Activated naive CD4-positive, alpha-beta T cell treated with anti-CD3 and anti-CD28 coated beads, Interleukin-2, amount 50 U/mL, for 24 hours (primary cell): ENCODE measurements at regions not wholly inside any gene's neighbourhood (a gene's known extent, or its start where the extent isn't known, plus 50 kb on each side); places are given as distances from the start of the nearest gene placed in this dataset.

Experiments used
- H3K27ac Mint-ChIP-seq: one replicate; pipeline ENCODE4 v1.8.0; 2021; ENCODE audit warnings: mild to moderate bottlenecking, mixed read lengths
- H3K27me3 Mint-ChIP-seq: one replicate; pipeline ENCODE4 v1.8.0; 2021; ENCODE audit warnings: mixed read lengths
- H3K36me3 Mint-ChIP-seq: one replicate; pipeline ENCODE4 v1.8.0; 2021; ENCODE audit warnings: mixed read lengths
- H3K4me1 Mint-ChIP-seq: one replicate; pipeline ENCODE4 v1.8.0; 2021; ENCODE audit warnings: mixed read lengths
- H3K4me3 Mint-ChIP-seq: one replicate; pipeline ENCODE4 v1.8.0; 2021; ENCODE audit warnings: mild to moderate bottlenecking, mixed read lengths
- H3K9me3 Mint-ChIP-seq: one replicate; pipeline ENCODE4 v1.8.0; 2021; ENCODE audit warnings: mixed read lengths

- peaks cover 8% of the 10 kb centered on the region for H3K4me1 Mint-ChIP-seq
- no peak overlapping the region for H3K4me3 Mint-ChIP-seq
- no peak overlapping the region for H3K27ac Mint-ChIP-seq
- no peaks in the 10 kb centered on the region for H3K36me3 Mint-ChIP-seq
- no peaks in the 10 kb centered on the region for H3K9me3 Mint-ChIP-seq
- peaks cover under 1% of the 10 kb centered on the region for H3K27me3 Mint-ChIP-seq
Observed at GRCh38 chr13:48919751-48920150, 56.0 kb upstream of the FNDC3A start.

DNA sequence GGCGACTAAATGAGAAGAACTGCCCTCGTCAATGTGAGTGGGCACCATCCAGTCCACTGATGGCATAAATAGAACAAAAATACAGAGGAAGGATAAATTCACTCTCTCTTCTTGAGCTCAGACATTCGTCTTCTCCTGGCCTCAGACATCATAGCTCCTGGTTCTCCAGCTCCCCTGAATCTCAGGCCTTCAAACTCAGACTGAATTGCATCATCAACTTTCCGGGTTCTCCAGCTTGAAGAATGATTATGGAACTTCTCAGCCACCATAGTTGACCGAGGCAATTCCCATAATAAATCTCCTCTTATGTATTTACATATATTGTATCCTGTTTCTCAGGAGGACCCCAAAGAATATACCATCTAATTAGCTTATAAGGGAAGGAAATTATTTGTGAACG is 55.0 kb upstream of the FNDC3A start:
- no peak overlapping the region for H3K4me3 Mint-ChIP-seq
- H3K36me3 Mint-ChIP-seq = no peaks in the 10 kb centered on the region
- H3K9me3 Mint-ChIP-seq = no peaks in the 10 kb centered on the region
- H3K27me3 Mint-ChIP-seq = no peaks in the 10 kb centered on the region
- peaks cover 8% of the 10 kb centered on the region for H3K4me1 Mint-ChIP-seq
- no peak overlapping the region for H3K27ac Mint-ChIP-seq

- Mint-ChIP-seq H3K4me3 (no peak overlapping the region), H3K9me3 (no peaks in the 10 kb centered on the region), H3K4me1 (peaks cover 8% of the 10 kb centered on the region), H3K36me3 (no peaks in the 10 kb centered on the region), H3K27ac (no peak overlapping the region), H3K27me3 (no peaks in the 10 kb centered on the region)
Observed at GRCh38 chr13:48923376-48923775, 52.3 kb upstream of the FNDC3A start.

GRCh38 chr13:48925001-48925400 is 50.7 kb upstream of the FNDC3A start:
- Mint-ChIP-seq H3K9me3 (no peaks in the 10 kb centered on the region), H3K36me3 (no peaks in the 10 kb centered on the region), H3K27me3 (no peaks in the 10 kb centered on the region), H3K4me3 (no peak overlapping the region), H3K4me1 (peaks cover under 1% of the 10 kb centered on the region), H3K27ac (no peak overlapping the region)
